ENCODE measurements at regions not wholly inside any gene's neighbourhood (a gene's known extent, or its start where the extent isn't known, plus 50 kb on each side); places are given as distances from the start of the nearest gene placed in this dataset.

DNA sequence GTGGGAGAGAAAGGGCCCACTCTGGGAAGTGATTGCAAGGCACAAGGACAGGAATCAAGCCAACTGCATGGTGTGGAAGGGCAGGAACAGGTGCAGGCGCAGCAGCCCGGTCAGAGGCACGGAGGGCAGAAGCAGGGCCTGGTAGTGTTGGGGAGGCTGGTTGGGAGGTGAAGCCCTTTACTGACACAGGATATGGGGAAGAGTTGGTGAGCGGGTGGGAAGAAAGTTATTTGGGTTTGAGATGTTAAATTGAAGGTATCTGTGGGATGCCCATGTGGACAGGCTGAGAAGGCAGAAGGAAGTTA is 83.6 kb upstream of the ABHD2 start:
- TF ChIP-seq, protein P1, sequence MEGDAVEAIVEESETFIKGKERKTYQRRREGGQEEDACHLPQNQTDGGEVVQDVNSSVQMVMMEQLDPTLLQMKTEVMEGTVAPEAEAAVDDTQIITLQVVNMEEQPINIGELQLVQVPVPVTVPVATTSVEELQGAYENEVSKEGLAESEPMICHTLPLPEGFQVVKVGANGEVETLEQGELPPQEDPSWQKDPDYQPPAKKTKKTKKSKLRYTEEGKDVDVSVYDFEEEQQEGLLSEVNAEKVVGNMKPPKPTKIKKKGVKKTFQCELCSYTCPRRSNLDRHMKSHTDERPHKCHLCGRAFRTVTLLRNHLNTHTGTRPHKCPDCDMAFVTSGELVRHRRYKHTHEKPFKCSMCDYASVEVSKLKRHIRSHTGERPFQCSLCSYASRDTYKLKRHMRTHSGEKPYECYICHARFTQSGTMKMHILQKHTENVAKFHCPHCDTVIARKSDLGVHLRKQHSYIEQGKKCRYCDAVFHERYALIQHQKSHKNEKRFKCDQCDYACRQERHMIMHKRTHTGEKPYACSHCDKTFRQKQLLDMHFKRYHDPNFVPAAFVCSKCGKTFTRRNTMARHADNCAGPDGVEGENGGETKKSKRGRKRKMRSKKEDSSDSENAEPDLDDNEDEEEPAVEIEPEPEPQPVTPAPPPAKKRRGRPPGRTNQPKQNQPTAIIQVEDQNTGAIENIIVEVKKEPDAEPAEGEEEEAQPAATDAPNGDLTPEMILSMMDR (IDR thresholded peaks at IDR 0.05; ENCODE audit: control extremely low read depth in 1 of 3, insufficient read depth in 1 of 3, low read depth in 1 of 3, low read length in 3 of 3) = no peak
- TF ChIP-seq EZH2 (IDR thresholded peaks at IDR 0.05; ENCODE audit: low read depth, low read length, severe bottlenecking) = no peak
- no peak for TF ChIP-seq RNF2 (IDR thresholded peaks at IDR 0.05; ENCODE audit: borderline replicate concordance, low read depth, low read length, missing control alignments, poor library complexity, severe bottlenecking)
- no peak for TF ChIP-seq EP300 (IDR thresholded peaks at IDR 0.05; ENCODE audit: borderline replicate concordance in 1 of 2, low read depth in 2 of 2, low read length in 2 of 2)
- no peak for TF ChIP-seq CTBP2 (IDR thresholded peaks at IDR 0.05; ENCODE audit: borderline replicate concordance, insufficient read depth, insufficient read length, low read length)
- no peak for TF ChIP-seq SRF (IDR thresholded peaks at IDR 0.05; ENCODE audit: low read depth, low read length)
- no peak for TF ChIP-seq NANOG (IDR thresholded peaks at IDR 0.05; ENCODE audit: insufficient read depth, low read depth, low read length, poor library complexity, severe bottlenecking)

Data from H1 (cell line).